ENCODE measurements at regions not wholly inside any gene's neighbourhood (a gene's known extent, or its start where the extent isn't known, plus 50 kb on each side); places are given as distances from the start of the nearest gene placed in this dataset.

- Mint-ChIP-seq H3K27ac (ENCODE audit: low read depth) (no peak overlapping the region), H3K4me3 (no peak overlapping the region), H3K4me1 (no peaks in the 10 kb centered on the region), H3K27me3 (no peaks in the 10 kb centered on the region), H3K36me3 (ENCODE audit: insufficient read depth) (no peaks in the 10 kb centered on the region), H3K9me3 (peaks cover 12% of the 10 kb centered on the region)
- ATAC-seq (replicated peaks; ENCODE audit: extremely low read depth, poor library complexity, severe bottlenecking) (no peak), DNase-seq (ENCODE audit: low spot score in 2 of 2) (no peak)
Observed at GRCh38 chr4:138308356-138308755, 66.2 kb upstream of the SLC7A11 start.

- peaks cover 6% of the 10 kb centered on the region for H3K9me3 Mint-ChIP-seq
- no peaks in the 10 kb centered on the region for H3K36me3 Mint-ChIP-seq (ENCODE audit: insufficient read depth)
- H3K27ac Mint-ChIP-seq (ENCODE audit: low read depth): no peak overlapping the region
- H3K4me3 Mint-ChIP-seq: no peak overlapping the region
- H3K4me1 Mint-ChIP-seq: no peaks in the 10 kb centered on the region
- no peaks in the 10 kb centered on the region for H3K27me3 Mint-ChIP-seq
- no peak for DNase-seq (ENCODE audit: low spot score in 2 of 2)
- no peak for ATAC-seq (replicated peaks; ENCODE audit: extremely low read depth, poor library complexity, severe bottlenecking)
Observed at GRCh38 chr4:138307319-138307718, 65.2 kb upstream of the SLC7A11 start.

- Mint-ChIP-seq H3K4me1 (no peaks in the 10 kb centered on the region), H3K27ac (ENCODE audit: low read depth) (no peak overlapping the region), H3K36me3 (ENCODE audit: insufficient read depth) (no peaks in the 10 kb centered on the region), H3K9me3 (peaks cover 10% of the 10 kb centered on the region), H3K4me3 (no peak overlapping the region), H3K27me3 (no peaks in the 10 kb centered on the region)
- DNase-seq (ENCODE audit: low spot score in 2 of 2) (no peak), ATAC-seq (replicated peaks; ENCODE audit: extremely low read depth, poor library complexity, severe bottlenecking) (no peak)
Observed at GRCh38 chr4:138305050-138305449, 62.9 kb upstream of the SLC7A11 start.

- Mint-ChIP-seq H3K27ac (ENCODE audit: low read depth) (no peak overlapping the region), H3K36me3 (ENCODE audit: insufficient read depth) (no peaks in the 10 kb centered on the region), H3K4me3 (no peak overlapping the region), H3K9me3 (peaks cover 6% of the 10 kb centered on the region), H3K4me1 (no peaks in the 10 kb centered on the region), H3K27me3 (no peaks in the 10 kb centered on the region)
- DNase-seq (ENCODE audit: low spot score in 2 of 2) (no peak), ATAC-seq (replicated peaks; ENCODE audit: extremely low read depth, poor library complexity, severe bottlenecking) (no peak)
Observed at GRCh38 chr4:138301536-138301935, 59.4 kb upstream of the SLC7A11 start.

GRCh38 chr4:138300616-138301015 is 58.5 kb upstream of the SLC7A11 start:
- Mint-ChIP-seq H3K36me3 (ENCODE audit: insufficient read depth) (no peaks in the 10 kb centered on the region), H3K9me3 (peaks cover 6% of the 10 kb centered on the region), H3K4me3 (no peak overlapping the region), H3K27ac (ENCODE audit: low read depth) (no peak overlapping the region), H3K4me1 (no peaks in the 10 kb centered on the region), H3K27me3 (no peaks in the 10 kb centered on the region)
- ATAC-seq (replicated peaks; ENCODE audit: extremely low read depth, poor library complexity, severe bottlenecking) (no peak), DNase-seq (ENCODE audit: low spot score in 2 of 2) (no peak)

GRCh38 chr4:138299881-138300280 is 57.7 kb upstream of the SLC7A11 start:
- H3K4me1 Mint-ChIP-seq: no peaks in the 10 kb centered on the region
- no peak for DNase-seq (ENCODE audit: low spot score in 2 of 2)
- H3K9me3 Mint-ChIP-seq: peaks cover 6% of the 10 kb centered on the region
- no peaks in the 10 kb centered on the region for H3K27me3 Mint-ChIP-seq
- ATAC-seq (replicated peaks; ENCODE audit: extremely low read depth, poor library complexity, severe bottlenecking): no peak
- no peaks in the 10 kb centered on the region for H3K36me3 Mint-ChIP-seq (ENCODE audit: insufficient read depth)
- H3K27ac Mint-ChIP-seq (ENCODE audit: low read depth): no peak overlapping the region
- H3K4me3 Mint-ChIP-seq: no peak overlapping the region

- H3K27ac Mint-ChIP-seq (ENCODE audit: low read depth): no peak overlapping the region
- DNase-seq (ENCODE audit: low spot score in 2 of 2): no peak
- no peaks in the 10 kb centered on the region for H3K27me3 Mint-ChIP-seq
Observed at GRCh38 chr4:138298866-138299265, 56.7 kb upstream of the SLC7A11 start.

GRCh38 chr4:138298431-138298830 is 56.3 kb upstream of the SLC7A11 start:
- Mint-ChIP-seq H3K4me3 (no peak overlapping the region), H3K4me1 (no peaks in the 10 kb centered on the region), H3K9me3 (peaks cover 6% of the 10 kb centered on the region), H3K27ac (ENCODE audit: low read depth) (no peak overlapping the region), H3K36me3 (ENCODE audit: insufficient read depth) (no peaks in the 10 kb centered on the region), H3K27me3 (no peaks in the 10 kb centered on the region)
- ATAC-seq (replicated peaks; ENCODE audit: extremely low read depth, poor library complexity, severe bottlenecking) (no peak), DNase-seq (ENCODE audit: low spot score in 2 of 2) (no peak)

More at GRCh38 chr4:138298866-138299265, 56.7 kb upstream of the SLC7A11 start:
- ATAC-seq (replicated peaks; ENCODE audit: extremely low read depth, poor library complexity, severe bottlenecking): no peak
- Mint-ChIP-seq H3K9me3 (peaks cover 6% of the 10 kb centered on the region), H3K4me1 (no peaks in the 10 kb centered on the region), H3K4me3 (no peak overlapping the region), H3K36me3 (ENCODE audit: insufficient read depth) (no peaks in the 10 kb centered on the region)

- no peak overlapping the region for H3K27ac Mint-ChIP-seq (ENCODE audit: low read depth)
- no peaks in the 10 kb centered on the region for H3K36me3 Mint-ChIP-seq (ENCODE audit: insufficient read depth)
- H3K9me3 Mint-ChIP-seq: peaks cover 6% of the 10 kb centered on the region
- no peak overlapping the region for H3K4me3 Mint-ChIP-seq
- ATAC-seq (replicated peaks; ENCODE audit: extremely low read depth, poor library complexity, severe bottlenecking): no peak
- H3K4me1 Mint-ChIP-seq: no peaks in the 10 kb centered on the region
- H3K27me3 Mint-ChIP-seq: no peaks in the 10 kb centered on the region
- DNase-seq (ENCODE audit: low spot score in 2 of 2): no peak
Observed at GRCh38 chr4:138297743-138298405, 55.7 kb upstream of the SLC7A11 start.

GRCh38 chr4:138292321-138292720 is 50.2 kb upstream of the SLC7A11 start:
- no peak overlapping the region for H3K4me3 Mint-ChIP-seq
- H3K36me3 Mint-ChIP-seq (ENCODE audit: insufficient read depth): no peaks in the 10 kb centered on the region
- no peak overlapping the region for H3K27ac Mint-ChIP-seq (ENCODE audit: low read depth)
- H3K4me1 Mint-ChIP-seq: no peaks in the 10 kb centered on the region
- ATAC-seq (replicated peaks; ENCODE audit: extremely low read depth, poor library complexity, severe bottlenecking): no peak
- H3K27me3 Mint-ChIP-seq: no peaks in the 10 kb centered on the region
- DNase-seq (ENCODE audit: low spot score in 2 of 2): no peak
- H3K9me3 Mint-ChIP-seq: no peaks in the 10 kb centered on the region
